ENCODE measurements at regions not wholly inside any gene's neighbourhood (a gene's known extent, or its start where the extent isn't known, plus 50 kb on each side); places are given as distances from the start of the nearest gene placed in this dataset.

DNA sequence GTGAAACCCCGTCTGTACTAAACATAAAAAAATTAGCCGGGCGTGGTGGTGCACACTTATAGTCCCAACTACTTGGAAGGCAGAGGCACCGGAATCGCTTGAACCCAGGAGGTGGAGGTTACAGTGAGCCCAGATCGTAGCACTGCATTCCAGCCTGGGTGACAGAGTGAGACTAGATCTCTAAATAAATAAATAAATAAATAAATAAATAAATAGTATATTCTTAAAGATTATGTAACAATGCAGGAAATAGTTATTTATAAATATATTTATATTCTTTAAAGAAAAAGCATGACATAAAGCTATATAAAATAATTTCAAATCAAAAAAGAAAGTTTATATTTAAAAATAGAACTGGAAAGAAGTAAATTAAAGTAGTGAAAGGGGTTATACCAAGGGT lies 76.4 kb downstream of the MBL2 start:
- H2AFZ ChIP-seq (ENCODE audit: control insufficient read depth, low read length): no peak overlapping the region
- no peak overlapping the region for H3K9ac ChIP-seq (ENCODE audit: control insufficient read depth, extremely low read depth, insufficient read depth, low read length)
- no peak for DNase-seq (ENCODE audit: low read depth, low spot score)
- no peaks in the 10 kb centered on the region for H3K36me3 ChIP-seq (ENCODE audit: control insufficient read depth in 2 of 2, extremely low read depth in 1 of 2, insufficient read depth in 2 of 2, low read length in 2 of 2)
- FAIRE-seq: no peak
- no peak overlapping the region for H3K4me2 ChIP-seq (ENCODE audit: control insufficient read depth, extremely low read depth, insufficient read depth, low read depth, low read length)
- no peaks in the 10 kb centered on the region for H3K79me2 ChIP-seq (ENCODE audit: control insufficient read depth, insufficient read depth, low read length)
- no peaks in the 10 kb centered on the region for H4K20me1 ChIP-seq (ENCODE audit: control insufficient read depth, extremely low read depth, insufficient read depth, low read length)
- no peak overlapping the region for H3K4me3 ChIP-seq (ENCODE audit: control insufficient read depth in 2 of 3, extremely low read depth in 1 of 3, insufficient read depth in 2 of 3, low read depth in 1 of 3, low read length in 3 of 3)
- no peaks in the 10 kb centered on the region for H3K27me3 ChIP-seq (ENCODE audit: control insufficient read depth, extremely low read depth, insufficient read depth, low read length)
- no peak for TF ChIP-seq EZH2 (IDR thresholded peaks at IDR 0.05; ENCODE audit: low read length)
- TF ChIP-seq, protein P1, sequence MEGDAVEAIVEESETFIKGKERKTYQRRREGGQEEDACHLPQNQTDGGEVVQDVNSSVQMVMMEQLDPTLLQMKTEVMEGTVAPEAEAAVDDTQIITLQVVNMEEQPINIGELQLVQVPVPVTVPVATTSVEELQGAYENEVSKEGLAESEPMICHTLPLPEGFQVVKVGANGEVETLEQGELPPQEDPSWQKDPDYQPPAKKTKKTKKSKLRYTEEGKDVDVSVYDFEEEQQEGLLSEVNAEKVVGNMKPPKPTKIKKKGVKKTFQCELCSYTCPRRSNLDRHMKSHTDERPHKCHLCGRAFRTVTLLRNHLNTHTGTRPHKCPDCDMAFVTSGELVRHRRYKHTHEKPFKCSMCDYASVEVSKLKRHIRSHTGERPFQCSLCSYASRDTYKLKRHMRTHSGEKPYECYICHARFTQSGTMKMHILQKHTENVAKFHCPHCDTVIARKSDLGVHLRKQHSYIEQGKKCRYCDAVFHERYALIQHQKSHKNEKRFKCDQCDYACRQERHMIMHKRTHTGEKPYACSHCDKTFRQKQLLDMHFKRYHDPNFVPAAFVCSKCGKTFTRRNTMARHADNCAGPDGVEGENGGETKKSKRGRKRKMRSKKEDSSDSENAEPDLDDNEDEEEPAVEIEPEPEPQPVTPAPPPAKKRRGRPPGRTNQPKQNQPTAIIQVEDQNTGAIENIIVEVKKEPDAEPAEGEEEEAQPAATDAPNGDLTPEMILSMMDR (optimal IDR thresholded peaks at IDR 0.05 in 1 of 3, IDR thresholded peaks at IDR 0.05 in 1 of 3, conservative IDR thresholded peaks at IDR 0.05 in 1 of 3; ENCODE audit: extremely low read depth in 1 of 3, insufficient read depth in 2 of 3, low read length in 3 of 3): no peak
- no peaks in the 10 kb centered on the region for H3K4me1 ChIP-seq (ENCODE audit: control insufficient read depth, extremely low read depth, insufficient read depth, low read length)
- no peaks in the 10 kb centered on the region for H3K9me3 ChIP-seq (ENCODE audit: control insufficient read depth, low read depth, low read length)
- dilution Hi-C loops (cut with MboI; ENCODE audit: extremely low pct_ligation_motif_present, low sequenced_read_pairs): no loop called here
- no peak overlapping the region for H3K27ac ChIP-seq (ENCODE audit: control insufficient read depth, insufficient read depth, low read length)
- H3K9me1 ChIP-seq (ENCODE audit: control insufficient read depth, extremely low read depth, insufficient read depth, low read length): no peaks in the 10 kb centered on the region

DNA sequence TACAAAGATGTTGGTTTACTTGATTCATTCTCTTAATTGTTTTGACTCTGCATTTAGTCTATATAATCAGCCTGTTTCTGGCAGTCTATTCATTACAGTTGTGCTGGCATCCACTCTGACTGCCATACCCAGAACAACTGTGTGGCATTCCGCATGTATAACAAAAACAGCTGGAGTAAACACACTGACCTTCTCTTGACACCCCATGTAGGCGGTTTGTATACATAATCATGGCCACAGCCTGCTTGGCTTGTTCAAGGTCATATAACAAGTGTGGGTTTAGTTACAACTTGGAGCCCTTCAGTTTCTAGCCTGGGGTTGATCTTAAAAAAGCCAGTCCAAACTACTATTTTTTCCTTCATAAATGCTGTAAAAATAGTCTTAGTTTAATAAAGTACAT lies 70.9 kb downstream of the MBL2 start:
- Histone ChIP-seq H3K9me3 (ENCODE audit: control insufficient read depth, low read depth, low read length) (no peaks in the 10 kb centered on the region), H4K20me1 (ENCODE audit: control insufficient read depth, extremely low read depth, insufficient read depth, low read length) (no peaks in the 10 kb centered on the region), H3K4me3 (ENCODE audit: control insufficient read depth in 2 of 3, extremely low read depth in 1 of 3, insufficient read depth in 2 of 3, low read depth in 1 of 3, low read length in 3 of 3) (no peak overlapping the region), H3K9ac (ENCODE audit: control insufficient read depth, extremely low read depth, insufficient read depth, low read length) (no peak overlapping the region), H3K79me2 (ENCODE audit: control insufficient read depth, insufficient read depth, low read length) (no peaks in the 10 kb centered on the region), H3K27me3 (ENCODE audit: control insufficient read depth, extremely low read depth, insufficient read depth, low read length) (no peaks in the 10 kb centered on the region), H3K27ac (ENCODE audit: control insufficient read depth, insufficient read depth, low read length) (no peak overlapping the region), H3K36me3 (ENCODE audit: control insufficient read depth in 2 of 2, extremely low read depth in 1 of 2, insufficient read depth in 2 of 2, low read length in 2 of 2) (no peaks in the 10 kb centered on the region), H3K4me2 (ENCODE audit: control insufficient read depth, extremely low read depth, insufficient read depth, low read depth, low read length) (no peak overlapping the region), H2AFZ (ENCODE audit: control insufficient read depth, low read length) (no peak overlapping the region), H3K4me1 (ENCODE audit: control insufficient read depth, extremely low read depth, insufficient read depth, low read length) (no peaks in the 10 kb centered on the region), H3K9me1 (ENCODE audit: control insufficient read depth, extremely low read depth, insufficient read depth, low read length) (no peaks in the 10 kb centered on the region)
- dilution Hi-C loops (cut with MboI; ENCODE audit: extremely low pct_ligation_motif_present, low sequenced_read_pairs): no loop called here
- FAIRE-seq (no peak), DNase-seq (ENCODE audit: low read depth, low spot score) (no peak)
- TF ChIP-seq, protein P1 (optimal IDR thresholded peaks at IDR 0.05 in 1 of 3, IDR thresholded peaks at IDR 0.05 in 1 of 3, conservative IDR thresholded peaks at IDR 0.05 in 1 of 3; ENCODE audit: extremely low read depth in 1 of 3, insufficient read depth in 2 of 3, low read length in 3 of 3): no peak
- TF ChIP-seq EZH2 (IDR thresholded peaks at IDR 0.05; ENCODE audit: low read length): no peak

Measured in keratinocyte (primary cell).